K562 (cell line): ENCODE measurements at regions not wholly inside any gene's neighbourhood (a gene's known extent, or its start where the extent isn't known, plus 50 kb on each side); places are given as distances from the start of the nearest gene placed in this dataset.
"Not testable (repeated sequence)": the region's sequence is repeated elsewhere in the genome, so short reads cannot be mapped to it uniquely, and the experiment has no call there.

Source experiments
- ATAC-seq: fragments of 200-7000 bp; cut with Tn5 transposase; 3 replicates; pipeline ENCODE4 v1.9.1; 2020; ENCODE audit warnings: moderate library complexity
- BruUV-seq: library from RNA; stranded (reverse); fragments of 400-500 nt; replicated peaks from 2 replicates; lab custom pipeline; 2021; lab: Mats Ljungman, UMichigan
- CTCF ChIA-PET: fragments of 300-600 bp; formaldehyde crosslinking; extraction: SDS; loops from one replicate; lab custom pipeline; 2021; ENCODE audit warnings: low intra/inter-chr PET ratio; lab: Yijun Ruan, JAX
- POLR2A ChIA-PET: fragments of 300-600, 350-650 bp; sonication (Branson Sonifier 250); formaldehyde crosslinking; extraction: SDS; loops from one replicate; lab custom pipeline; 2021; ENCODE audit warnings: antibody characterized with exemption, inconsistent platforms; lab: Yijun Ruan, JAX
- DNase-seq, 4 experiments: peaks; one replicate each; pipeline versions ENCODE4 v3.0.0 to v3.0.0-alpha.2; 2011 to 2018; ENCODE audit warnings: low spot score in 3 of 4, mixed read lengths in 3 of 4; ENCODE audit errors: extremely low read depth in 1 of 4
- FAIRE-seq: peaks from 2 replicates; lab custom pipeline; 2011; peaks lifted over from hg19 to GRCh38; lab: Jason Lieb, UNC
- H2AFZ ChIP-seq: 2 replicates; pipeline ENCODE4 v1.6.0; 2011; ENCODE audit warnings: low read depth, low read length, control low read depth, inconsistent platforms
- H3K27ac ChIP-seq: fragments of 200-600 bp; 3 replicates; pipeline ENCODE4 v1.8.0; 2011; ENCODE audit warnings: low read depth, mild to moderate bottlenecking, control low read depth, inconsistent platforms, low read length, moderate library complexity, mixed read lengths; ENCODE audit errors: extremely low read depth
- H3K27me3 ChIP-seq, 2 experiments: fragments of 300-600 bp in 1 of 2; 2 replicates in 1 of 2; 3 replicates in 1 of 2; pipeline versions ENCODE4 v1.6.0 to v1.8.0; 2011; ENCODE audit warnings: inconsistent platforms in 2 of 2, low read length in 2 of 2, mild to moderate bottlenecking in 1 of 2, mixed read lengths in 1 of 2, moderate library complexity in 1 of 2; ENCODE audit not compliant: control insufficient read depth in 2 of 2, insufficient read depth in 2 of 2
- H3K36me3 ChIP-seq: fragments of 300-600 bp; 3 replicates; pipeline ENCODE4 v1.8.0; 2011; ENCODE audit warnings: mild to moderate bottlenecking, low read length, inconsistent platforms; ENCODE audit not compliant: control insufficient read depth, insufficient read depth
- H3K4me1 ChIP-seq, 2 experiments: fragments of 200-600 bp in 1 of 2; replicated peaks in 1 of 2; 2 replicates in 1 of 2; 3 replicates in 1 of 2; pipeline versions ENCODE4 v1.5.1 to v1.8.0; 2011; ENCODE audit warnings: inconsistent platforms in 2 of 2, low read length in 2 of 2, mild to moderate bottlenecking in 1 of 2, mixed read lengths in 1 of 2, moderate library complexity in 1 of 2; ENCODE audit not compliant: control insufficient read depth in 2 of 2, insufficient read depth in 2 of 2
- H3K4me2 ChIP-seq: 2 replicates; pipeline ENCODE4 v1.6.1; 2011; ENCODE audit warnings: low read length, control low read depth, inconsistent platforms, mixed read lengths; ENCODE audit not compliant: insufficient read depth
- H3K4me3 ChIP-seq: fragments of 200-600 bp; sonication (generic), shearing (Covaris generic); 2 replicates; pipeline ENCODE4 v1.5.1; 2016; ENCODE audit warnings: control low read depth, inconsistent platforms
- H3K79me2 ChIP-seq: fragments of 200-600 bp; 3 replicates; pipeline ENCODE4 v1.8.0; 2011; ENCODE audit warnings: low read length, inconsistent platforms; ENCODE audit not compliant: control insufficient read depth, insufficient read depth
- H3K9ac ChIP-seq, 2 experiments: 2 replicates each; pipeline versions ENCODE4 v1.6.0 to v1.6.1; 2011; ENCODE audit warnings: low read depth in 2 of 2, low read length in 2 of 2, control low read depth in 1 of 2, inconsistent platforms in 1 of 2, mild to moderate bottlenecking in 1 of 2, mixed read lengths in 1 of 2; ENCODE audit not compliant: insufficient read depth in 1 of 2
- H3K9me1 ChIP-seq: one replicate; pipeline ENCODE4 v1.6.0; 2011; ENCODE audit warnings: inconsistent platforms, mild to moderate bottlenecking, low read length, moderate library complexity; ENCODE audit not compliant: control insufficient read depth, insufficient read depth
- H3K9me3 ChIP-seq: replicated peaks from 2 replicates; pipeline ENCODE4 v1.5.1; 2011; ENCODE audit warnings: low read depth, low read length, inconsistent platforms; ENCODE audit not compliant: control insufficient read depth, insufficient read depth
- H4K20me1 ChIP-seq: replicated peaks from 2 replicates; pipeline ENCODE4 v1.6.1; 2011; ENCODE audit warnings: low read length, inconsistent platforms, mixed read lengths; ENCODE audit not compliant: control insufficient read depth, insufficient read depth
- WGBS: fragments of 100-300 bp; shearing (Covaris generic); methylation state at CpG from one replicate; pipeline ENCODE4 v1.1.6; 2016; ENCODE audit warnings: low coverage, mixed read lengths; ENCODE audit not compliant: insufficient coverage; ENCODE audit errors: missing lambda C conversion rate; 5-methylcytosine and 5-hydroxymethylcytosine counted together
- in situ Hi-C: fragments of 300-500 bp; cut with MboI; formaldehyde crosslinking; loops from 4 replicates; pipeline ENCODE4 v1.15.0; 2018; ENCODE audit warnings: inconsistent platforms, mixed read lengths
- intact Hi-C: fragments of 100-400 bp; cut with micrococcal nuclease; formaldehyde crosslinking; loops from 2 replicates; pipeline ENCODE4 v1.14.2; 2022
- TF ChIP-seq, protein P1 (sequence below): fragments of 200-600 bp; sonication (generic); IDR thresholded peaks from one replicate; pipeline ENCODE4 v1.6.1; 2012; ENCODE audit warnings: mild to moderate bottlenecking, low read depth, low read length, inconsistent platforms

DNA sequence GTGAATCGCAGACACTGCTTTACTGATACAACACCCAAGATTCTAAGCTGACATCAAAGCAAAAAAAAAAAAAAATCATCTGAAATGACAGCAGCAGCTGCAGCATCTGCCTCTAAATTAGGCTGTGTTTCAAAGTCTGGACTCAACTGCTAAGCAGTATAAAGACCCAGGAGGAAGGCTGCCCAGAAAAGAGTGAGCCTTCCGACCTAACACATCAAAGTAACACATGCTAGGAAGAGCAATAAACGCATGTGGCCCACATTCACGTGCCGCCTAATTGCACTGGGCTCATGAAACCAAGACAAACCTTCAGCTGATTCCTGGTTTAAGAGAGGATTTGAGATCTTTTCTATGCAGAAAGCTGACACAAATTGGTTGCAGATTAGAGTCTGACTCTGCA is 317.1 kb downstream of the ZIC4 start (continued):
- TF ChIP-seq, protein P1, sequence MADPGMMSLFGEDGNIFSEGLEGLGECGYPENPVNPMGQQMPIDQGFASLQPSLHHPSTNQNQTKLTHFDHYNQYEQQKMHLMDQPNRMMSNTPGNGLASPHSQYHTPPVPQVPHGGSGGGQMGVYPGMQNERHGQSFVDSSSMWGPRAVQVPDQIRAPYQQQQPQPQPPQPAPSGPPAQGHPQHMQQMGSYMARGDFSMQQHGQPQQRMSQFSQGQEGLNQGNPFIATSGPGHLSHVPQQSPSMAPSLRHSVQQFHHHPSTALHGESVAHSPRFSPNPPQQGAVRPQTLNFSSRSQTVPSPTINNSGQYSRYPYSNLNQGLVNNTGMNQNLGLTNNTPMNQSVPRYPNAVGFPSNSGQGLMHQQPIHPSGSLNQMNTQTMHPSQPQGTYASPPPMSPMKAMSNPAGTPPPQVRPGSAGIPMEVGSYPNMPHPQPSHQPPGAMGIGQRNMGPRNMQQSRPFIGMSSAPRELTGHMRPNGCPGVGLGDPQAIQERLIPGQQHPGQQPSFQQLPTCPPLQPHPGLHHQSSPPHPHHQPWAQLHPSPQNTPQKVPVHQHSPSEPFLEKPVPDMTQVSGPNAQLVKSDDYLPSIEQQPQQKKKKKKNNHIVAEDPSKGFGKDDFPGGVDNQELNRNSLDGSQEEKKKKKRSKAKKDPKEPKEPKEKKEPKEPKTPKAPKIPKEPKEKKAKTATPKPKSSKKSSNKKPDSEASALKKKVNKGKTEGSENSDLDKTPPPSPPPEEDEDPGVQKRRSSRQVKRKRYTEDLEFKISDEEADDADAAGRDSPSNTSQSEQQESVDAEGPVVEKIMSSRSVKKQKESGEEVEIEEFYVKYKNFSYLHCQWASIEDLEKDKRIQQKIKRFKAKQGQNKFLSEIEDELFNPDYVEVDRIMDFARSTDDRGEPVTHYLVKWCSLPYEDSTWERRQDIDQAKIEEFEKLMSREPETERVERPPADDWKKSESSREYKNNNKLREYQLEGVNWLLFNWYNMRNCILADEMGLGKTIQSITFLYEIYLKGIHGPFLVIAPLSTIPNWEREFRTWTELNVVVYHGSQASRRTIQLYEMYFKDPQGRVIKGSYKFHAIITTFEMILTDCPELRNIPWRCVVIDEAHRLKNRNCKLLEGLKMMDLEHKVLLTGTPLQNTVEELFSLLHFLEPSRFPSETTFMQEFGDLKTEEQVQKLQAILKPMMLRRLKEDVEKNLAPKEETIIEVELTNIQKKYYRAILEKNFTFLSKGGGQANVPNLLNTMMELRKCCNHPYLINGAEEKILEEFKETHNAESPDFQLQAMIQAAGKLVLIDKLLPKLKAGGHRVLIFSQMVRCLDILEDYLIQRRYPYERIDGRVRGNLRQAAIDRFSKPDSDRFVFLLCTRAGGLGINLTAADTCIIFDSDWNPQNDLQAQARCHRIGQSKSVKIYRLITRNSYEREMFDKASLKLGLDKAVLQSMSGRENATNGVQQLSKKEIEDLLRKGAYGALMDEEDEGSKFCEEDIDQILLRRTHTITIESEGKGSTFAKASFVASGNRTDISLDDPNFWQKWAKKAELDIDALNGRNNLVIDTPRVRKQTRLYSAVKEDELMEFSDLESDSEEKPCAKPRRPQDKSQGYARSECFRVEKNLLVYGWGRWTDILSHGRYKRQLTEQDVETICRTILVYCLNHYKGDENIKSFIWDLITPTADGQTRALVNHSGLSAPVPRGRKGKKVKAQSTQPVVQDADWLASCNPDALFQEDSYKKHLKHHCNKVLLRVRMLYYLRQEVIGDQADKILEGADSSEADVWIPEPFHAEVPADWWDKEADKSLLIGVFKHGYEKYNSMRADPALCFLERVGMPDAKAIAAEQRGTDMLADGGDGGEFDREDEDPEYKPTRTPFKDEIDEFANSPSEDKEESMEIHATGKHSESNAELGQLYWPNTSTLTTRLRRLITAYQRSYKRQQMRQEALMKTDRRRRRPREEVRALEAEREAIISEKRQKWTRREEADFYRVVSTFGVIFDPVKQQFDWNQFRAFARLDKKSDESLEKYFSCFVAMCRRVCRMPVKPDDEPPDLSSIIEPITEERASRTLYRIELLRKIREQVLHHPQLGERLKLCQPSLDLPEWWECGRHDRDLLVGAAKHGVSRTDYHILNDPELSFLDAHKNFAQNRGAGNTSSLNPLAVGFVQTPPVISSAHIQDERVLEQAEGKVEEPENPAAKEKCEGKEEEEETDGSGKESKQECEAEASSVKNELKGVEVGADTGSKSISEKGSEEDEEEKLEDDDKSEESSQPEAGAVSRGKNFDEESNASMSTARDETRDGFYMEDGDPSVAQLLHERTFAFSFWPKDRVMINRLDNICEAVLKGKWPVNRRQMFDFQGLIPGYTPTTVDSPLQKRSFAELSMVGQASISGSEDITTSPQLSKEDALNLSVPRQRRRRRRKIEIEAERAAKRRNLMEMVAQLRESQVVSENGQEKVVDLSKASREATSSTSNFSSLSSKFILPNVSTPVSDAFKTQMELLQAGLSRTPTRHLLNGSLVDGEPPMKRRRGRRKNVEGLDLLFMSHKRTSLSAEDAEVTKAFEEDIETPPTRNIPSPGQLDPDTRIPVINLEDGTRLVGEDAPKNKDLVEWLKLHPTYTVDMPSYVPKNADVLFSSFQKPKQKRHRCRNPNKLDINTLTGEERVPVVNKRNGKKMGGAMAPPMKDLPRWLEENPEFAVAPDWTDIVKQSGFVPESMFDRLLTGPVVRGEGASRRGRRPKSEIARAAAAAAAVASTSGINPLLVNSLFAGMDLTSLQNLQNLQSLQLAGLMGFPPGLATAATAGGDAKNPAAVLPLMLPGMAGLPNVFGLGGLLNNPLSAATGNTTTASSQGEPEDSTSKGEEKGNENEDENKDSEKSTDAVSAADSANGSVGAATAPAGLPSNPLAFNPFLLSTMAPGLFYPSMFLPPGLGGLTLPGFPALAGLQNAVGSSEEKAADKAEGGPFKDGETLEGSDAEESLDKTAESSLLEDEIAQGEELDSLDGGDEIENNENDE, result no peak

DNA sequence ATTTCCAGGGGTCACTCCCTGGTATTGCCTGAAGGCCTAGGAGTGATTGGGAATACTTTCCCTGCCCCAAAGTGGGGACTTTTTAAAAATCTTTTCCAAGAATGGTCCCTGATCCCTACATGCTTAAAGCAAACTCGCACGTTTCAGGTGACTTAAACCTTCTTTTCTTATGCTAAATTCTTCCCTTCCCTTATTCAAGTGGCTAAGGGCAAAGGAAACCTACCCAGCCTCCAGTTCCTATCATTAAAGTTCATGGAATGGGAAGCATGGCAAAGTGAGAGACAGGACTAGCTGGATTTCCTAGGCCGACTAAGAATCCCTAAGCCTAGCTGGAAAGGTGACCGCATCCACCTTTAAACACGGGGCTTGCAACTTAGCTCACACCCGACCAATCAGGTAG is 346.8 kb downstream of the ZIC4 start:
- intact Hi-C loops, H3K27ac ChIP-seq, H3K79me2 ChIP-seq, H3K4me3 ChIP-seq, BruUV-seq, H2AFZ ChIP-seq, H3K9me1 ChIP-seq, H4K20me1 ChIP-seq, DNase-seq, H3K9me3 ChIP-seq, H3K27me3 ChIP-seq, CTCF ChIA-PET, in situ Hi-C loops, ATAC-seq, FAIRE-seq, H3K4me1 ChIP-seq, H3K4me2 ChIP-seq, H3K9ac ChIP-seq, H3K36me3 ChIP-seq, POLR2A ChIA-PET: not testable (repeated sequence)
- 5% methylated on average over 6 of the region's 6 CpGs for WGBS
